ENCODE measurements at regions not wholly inside any gene's neighbourhood (a gene's known extent, or its start where the extent isn't known, plus 50 kb on each side); places are given as distances from the start of the nearest gene placed in this dataset.

DNA sequence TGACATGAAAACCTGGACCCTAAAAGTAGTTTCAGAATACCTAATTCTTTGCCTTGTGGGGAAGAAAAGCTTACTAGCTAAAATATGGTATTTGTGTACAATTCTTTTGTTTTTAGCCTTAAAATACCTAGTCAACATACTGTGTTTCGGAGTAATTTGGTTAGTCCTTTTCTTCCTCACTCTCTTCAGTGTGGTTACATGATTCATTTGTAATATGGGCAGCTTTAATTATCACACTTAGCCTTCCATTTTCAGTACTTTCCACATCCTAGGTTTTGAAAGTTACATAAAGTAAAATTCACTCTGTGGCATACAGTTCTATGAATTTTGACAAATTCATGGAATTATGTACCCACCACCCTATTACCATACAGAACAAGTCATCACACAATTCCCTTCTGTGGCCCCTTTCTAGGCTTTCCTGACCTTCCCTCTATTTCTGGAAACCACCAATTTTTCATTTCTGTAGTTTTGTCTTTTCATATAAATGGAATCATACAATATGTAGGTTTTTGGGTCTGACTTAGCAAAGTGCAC is 96.2 kb downstream of the EMX2 start:
- DNase-seq, result no peak

DNA sequence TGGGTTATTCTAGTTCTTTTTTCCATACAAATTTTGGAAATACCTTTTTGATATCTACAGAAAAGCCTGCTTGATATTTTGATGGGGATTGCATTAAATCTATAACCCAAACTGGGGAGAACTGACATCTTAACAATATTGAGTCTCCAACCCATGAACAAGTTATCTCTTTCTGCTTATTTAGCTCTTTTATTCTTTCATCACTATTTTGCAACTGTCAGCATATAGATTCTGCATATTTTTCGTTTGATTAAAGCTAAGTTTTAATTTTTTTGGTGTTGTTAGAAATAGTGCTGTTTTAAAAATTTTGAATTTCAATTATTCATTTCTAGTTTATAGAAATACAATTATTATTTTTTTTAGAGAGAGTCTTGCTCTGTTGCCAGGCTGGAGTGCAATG is 97.9 kb downstream of the EMX2 start:
- DNase-seq, result no peak

DNA sequence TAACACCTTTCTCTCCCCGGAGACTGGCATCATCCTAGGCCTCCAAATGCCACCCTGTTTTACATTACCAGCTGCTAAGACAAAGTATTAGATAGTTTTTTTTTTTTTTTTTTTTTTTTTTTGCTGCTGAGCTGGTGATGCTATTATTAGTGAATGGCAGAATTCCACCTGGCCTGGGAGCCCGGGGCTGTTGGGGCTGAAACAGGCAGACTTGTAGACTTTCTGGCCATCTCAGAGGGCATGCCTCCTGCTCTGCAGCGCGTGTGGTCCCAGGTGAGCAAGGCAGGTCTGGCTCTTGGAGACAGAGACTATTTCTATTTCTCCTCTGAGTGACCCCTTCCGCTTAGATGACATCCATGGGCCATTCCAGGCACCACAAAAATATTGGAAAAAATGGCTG is 104.2 kb downstream of the EMX2 start:
- DNase-seq, result no peak

DNA sequence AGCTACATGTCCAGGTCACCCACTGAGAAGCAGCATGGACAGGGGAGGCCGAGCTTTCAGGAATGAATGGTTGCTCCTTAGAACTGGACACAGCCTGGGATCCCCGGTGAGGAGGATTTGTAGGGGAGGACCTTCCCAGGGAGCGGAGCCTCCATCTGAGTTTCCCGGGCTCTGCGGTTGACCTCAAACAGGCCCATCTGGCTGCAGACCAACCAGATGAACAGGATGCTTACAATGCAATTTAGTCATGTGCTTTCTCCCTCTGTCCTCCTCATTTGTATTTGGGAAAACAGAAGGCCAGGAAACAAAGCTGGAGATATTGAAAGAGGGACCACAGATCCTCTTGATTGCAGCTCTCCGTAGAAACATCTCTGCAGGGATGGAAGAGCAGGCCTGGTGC is 104.8 kb downstream of the EMX2 start:
- no peak for DNase-seq

DNA sequence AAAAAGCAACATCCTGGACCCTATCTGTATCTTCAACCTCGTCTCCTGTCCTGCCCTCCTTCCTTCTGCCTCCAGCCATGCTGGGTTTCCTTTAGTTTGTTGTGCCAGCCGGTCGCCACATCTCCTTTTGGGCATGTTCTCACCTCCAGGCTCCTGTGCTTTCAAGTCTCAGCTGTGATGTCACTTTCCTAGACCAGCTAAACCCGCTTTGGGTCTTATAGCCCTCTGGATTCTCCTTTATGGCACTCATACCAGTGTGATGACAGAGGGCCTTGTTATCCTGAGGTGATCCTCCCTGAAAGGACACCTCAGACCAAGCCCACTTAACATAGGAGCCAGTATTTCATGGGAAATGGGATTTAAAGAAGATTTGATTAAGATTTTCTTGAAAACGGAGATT is 108.6 kb downstream of the EMX2 start:
- DNase-seq, result no peak

DNA sequence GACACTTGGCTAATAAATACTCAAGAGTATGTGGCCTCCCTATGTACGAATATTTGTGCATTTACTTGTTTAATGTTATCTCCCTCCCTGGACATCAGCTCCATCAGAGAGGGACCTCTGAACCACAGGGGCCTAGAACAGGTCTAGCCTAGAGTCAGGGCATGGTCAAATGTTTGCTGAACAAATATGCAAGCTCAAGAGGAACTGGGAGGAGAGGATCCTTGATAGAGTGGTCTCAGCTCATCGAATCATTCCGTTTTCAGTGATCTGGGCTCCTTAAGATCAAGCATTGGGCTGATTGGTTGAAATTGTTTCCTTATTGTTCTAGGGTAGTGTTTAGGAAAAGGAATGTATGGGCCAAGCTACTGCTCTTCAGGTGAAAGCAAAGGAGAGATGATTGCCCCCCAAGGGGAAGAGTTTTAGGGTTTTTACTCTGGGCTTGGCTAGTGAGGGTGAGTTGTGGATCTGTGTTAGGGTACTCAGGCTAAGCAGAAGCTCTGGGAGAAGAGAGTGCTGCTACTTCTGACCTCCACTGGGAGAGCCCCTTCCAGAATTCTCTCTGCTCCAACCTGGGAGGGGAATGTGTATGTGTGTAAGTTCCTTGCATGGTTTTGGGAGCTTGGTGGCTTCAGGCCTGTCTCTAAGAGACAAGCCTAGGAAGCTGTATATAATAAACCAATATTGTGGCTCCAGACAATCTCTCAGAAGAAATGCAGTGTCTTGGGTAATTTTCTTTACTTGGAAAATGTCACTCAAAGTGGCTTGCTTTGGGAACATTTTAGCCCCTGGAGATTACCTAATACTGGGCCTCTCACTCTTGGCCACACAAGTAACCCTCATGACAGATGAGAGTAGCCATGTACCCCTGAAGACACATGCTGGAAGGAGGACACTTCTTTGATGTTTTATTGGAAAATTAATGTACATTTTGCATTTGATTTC is 110.0 kb downstream of the EMX2 start:
- no peak for DNase-seq

DNA sequence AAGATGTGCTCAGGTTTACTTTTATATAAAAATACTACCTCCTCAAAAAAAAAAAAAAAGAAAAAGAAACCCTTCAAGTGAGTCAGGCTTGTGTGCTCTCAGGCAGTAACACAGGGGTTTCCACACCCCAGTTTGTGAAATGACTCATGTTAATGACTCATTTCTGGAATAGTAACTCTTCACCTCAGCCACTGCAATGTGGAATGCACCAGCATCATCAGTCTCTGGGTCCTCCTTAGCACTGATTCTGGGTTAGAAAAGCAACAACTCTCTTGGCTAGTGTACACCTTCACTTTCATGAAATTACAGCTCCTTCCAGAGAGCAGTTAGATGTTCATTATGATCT is 110.6 kb downstream of the EMX2 start:
- no peak for DNase-seq

DNA sequence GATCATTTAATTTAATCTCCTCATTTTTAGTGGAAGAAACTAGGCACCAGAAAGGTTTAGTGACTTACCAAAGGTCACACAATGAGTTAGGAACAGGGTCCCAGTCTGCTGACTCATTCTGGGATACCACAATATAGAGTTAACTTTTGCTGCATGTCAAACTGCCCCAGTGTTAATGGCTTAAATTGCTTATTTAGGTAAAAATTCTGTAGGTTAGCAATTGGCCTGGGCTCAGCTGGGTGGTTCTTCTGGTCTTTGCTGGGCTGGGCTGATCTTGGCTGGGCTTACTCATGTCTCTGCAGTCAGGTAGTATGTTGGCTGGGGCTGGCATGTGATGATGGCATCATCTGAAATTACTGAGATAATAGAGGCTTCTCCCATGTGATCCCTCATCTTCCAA is 111.6 kb downstream of the EMX2 start:
- DNase-seq, result no peak

DNA sequence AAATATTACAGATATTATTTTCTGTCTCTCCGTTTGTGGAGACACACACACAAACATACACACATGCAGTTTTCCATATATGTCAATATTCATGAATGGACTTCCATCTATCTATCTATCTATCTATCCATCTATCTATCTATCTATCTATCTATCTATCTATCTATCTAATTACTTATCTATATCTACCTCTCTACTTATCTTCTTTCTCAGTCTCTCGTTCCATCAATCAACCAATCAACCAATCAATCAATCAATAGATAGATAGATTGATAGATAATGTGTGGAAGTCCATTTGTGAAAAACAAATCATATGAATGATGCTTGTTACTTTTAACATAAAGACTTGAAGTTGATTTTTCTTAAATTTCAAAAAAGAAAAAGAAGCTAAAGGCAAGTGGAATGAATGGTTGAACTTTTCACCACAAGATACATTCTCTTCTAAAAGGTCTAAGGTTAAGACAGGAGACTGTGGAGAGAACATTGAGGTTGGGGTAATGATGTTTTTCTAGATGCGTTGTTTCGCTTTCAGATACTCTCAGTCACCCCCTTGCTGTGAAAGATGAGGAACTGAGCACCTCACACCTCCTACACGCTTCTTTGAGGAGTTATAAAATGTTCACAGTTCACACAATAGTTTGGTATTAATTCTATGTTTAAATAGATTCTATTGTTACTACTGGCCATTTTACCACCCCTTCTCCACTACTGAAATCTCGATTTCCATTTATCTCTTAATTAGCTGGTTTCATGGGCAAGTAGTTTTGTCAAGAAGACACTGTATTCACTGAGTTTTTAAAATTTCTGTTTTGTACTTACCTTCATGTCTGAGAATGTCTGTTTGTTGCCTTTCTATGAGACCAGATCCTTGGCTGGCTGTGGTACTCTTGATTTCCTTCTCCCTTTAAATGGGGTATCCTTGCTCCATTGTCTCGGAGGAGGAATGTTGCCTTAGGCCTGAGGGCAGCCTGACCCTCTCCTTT is 114.1 kb downstream of the EMX2 start:
- no peak for DNase-seq

DNA sequence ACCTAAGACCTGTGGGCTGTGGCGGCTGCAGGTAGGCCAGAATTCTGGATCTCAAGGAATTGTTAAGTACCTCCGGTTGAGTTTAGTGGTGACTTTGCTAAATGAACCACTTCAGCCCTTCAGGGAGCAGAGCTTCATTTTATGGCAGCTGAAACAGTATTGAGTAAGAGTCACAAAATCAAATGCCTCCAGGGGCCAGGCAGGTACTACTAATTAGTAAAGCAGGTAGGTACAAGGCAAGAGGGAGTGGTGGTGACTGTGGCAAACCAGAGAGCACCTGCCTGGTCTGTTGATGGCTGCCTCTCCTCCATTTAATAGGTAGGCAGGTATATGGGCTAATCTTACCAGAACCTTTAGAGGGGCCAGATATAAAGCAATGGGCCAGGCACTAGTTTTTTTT is 118.8 kb downstream of the EMX2 start:
- no peak for DNase-seq

DNA sequence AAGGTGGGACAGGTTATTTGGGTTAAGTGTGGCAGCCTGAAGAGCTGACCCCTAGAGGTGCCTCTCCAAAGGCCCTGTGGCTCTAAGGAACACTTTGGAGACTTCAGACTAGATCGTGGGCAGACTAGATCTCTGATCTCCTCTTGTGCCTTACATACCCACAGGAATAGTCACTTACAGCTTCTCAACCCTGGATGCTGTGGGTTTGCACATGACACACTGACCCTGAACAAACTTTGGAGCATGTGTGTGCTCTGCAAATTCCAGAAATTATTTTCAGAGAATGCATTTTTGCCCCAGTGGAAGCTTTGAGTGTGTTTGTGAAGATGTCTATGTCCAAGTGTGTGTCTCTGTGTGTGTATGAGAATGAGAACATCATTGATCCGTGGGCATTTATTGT is 119.6 kb downstream of the EMX2 start:
- no peak for DNase-seq

DNA sequence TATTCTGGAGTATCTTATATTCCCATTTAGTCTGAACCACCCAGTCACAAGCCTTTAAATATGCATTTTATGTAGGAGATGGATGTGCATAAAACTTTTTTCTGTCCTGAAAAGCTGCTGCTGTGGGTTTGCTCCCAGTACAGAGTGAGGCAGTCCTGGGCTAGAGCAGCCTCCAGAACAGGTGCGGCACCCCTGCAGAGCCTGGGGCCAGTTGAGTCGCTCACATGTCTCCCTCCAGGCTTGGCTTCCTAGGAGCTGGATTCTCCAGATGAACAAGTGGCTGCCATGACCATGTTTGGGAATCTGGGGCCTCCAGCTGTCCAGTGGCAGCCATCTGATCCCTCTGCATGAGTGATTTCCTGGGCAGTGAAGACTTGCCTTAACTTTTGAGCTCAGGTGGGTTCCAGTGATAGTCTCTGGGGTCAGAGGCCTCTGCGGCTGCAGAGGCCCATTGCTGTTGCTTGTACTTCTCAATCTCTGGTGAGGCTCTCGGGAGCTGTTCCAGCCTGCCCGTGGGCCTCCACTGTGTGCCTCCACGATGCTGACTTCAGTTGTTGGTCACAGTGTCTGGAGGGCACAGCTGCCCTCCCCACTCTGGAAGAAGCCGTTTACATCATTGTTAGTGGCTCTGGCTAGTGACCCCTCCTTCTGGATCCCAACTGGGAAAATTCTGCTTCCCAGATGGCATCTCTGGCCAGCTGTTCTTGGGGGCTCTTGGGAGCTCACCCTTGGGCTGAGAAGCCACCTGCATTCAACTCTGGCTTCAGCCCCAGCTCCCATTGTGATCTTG is 120.4 kb downstream of the EMX2 start:
- DNase-seq, result no peak

DNA sequence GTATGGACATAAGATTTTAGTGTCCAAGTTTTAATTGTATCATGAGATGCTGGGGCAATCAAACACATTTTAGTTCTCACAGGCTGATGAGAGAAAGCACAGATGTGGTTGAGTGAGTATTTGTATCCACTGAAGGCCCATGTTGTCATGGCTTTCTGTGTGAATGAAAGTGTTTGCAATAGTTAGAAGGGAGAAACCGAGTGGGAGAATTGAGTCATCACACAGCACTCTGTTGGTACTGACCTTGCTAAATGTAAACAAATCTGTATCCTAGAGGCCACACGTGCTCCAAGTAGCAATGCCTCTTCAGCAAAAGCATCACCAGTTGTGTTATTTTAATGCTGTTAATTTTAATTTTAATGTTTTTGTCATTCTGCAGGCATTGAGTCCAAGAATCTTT is 121.2 kb downstream of the EMX2 start:
- DNase-seq, result no peak

DNA sequence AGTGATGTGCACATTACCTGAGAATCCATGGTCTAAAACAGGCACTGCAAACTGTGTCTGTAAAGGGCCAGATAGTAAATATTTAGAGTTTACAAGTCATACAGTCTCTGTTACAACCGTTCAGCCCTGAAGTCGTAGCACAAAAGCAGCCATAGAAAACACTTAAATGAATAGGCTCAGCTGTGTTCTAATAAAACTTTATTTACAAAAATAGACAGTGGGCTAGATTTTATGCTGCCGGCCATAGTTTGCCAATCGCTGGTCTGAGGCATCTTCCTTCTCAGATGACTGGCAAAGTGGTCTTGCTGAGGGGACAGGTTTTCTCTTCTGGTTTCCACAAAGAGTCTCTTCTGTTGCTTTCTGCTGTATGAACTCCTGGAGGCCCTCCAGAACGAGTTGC is 121.7 kb downstream of the EMX2 start:
- no peak for DNase-seq

DNA sequence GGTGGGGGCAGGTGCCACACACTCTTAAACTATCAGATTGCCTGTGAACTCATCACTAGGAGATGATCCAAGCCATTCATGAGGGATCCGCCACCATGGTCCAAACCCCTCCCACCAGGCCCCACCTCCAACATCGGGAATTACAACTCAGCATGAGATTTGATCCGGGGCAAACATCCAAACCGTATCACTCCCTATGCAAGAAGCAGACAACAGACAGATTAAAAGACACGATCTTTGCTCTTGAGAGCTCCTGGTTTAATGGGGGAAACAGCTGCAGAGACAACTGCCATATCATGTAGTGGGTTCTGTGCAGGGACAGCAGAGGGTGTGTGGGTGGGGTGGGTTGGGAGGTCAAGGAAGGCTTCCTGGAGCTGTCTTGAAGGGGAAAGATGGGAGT is 123.6 kb downstream of the EMX2 start:
- peak; percentile 56 for DNase-seq

DNA sequence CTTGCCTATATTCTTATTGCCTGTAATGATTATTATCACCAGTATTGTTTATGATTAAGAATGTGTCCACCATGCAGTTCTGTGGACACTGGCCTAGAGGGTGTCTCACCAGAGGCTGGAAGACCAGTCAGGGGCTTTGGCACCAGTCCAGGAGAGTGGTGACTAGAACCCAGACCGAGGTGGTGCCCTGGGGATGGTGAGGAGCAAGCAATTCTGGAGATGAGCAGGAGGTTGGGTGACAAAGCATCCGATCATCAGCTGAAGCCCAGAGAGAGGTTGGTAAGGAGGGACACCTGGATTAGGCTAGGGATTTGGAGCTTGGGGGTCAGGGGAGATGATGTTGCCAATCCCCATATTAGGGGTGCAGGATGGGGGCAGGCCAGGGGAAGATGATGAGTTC is 124.4 kb downstream of the EMX2 start:
- DNase-seq, result no peak

DNA sequence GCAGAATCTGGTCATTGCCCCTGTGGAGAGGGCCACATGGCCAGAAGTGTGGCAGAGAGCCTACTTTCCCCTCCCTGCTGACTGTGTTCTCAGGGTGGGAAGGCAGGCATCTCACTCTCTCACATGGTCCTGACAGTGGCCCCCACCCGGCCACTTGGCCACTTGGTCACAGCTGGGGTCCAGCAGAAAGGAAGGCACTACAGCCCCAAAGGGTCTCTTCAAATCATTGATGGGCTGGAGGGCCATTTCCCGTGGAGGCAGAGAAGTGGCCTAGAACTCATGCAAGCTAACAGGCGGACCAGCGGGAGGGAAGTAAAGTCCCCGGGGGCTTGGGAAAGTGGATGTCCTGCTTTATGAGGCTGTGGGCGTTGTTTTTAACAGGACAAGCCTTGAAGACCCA is 125.3 kb downstream of the EMX2 start:
- DNase-seq, result no peak

DNA sequence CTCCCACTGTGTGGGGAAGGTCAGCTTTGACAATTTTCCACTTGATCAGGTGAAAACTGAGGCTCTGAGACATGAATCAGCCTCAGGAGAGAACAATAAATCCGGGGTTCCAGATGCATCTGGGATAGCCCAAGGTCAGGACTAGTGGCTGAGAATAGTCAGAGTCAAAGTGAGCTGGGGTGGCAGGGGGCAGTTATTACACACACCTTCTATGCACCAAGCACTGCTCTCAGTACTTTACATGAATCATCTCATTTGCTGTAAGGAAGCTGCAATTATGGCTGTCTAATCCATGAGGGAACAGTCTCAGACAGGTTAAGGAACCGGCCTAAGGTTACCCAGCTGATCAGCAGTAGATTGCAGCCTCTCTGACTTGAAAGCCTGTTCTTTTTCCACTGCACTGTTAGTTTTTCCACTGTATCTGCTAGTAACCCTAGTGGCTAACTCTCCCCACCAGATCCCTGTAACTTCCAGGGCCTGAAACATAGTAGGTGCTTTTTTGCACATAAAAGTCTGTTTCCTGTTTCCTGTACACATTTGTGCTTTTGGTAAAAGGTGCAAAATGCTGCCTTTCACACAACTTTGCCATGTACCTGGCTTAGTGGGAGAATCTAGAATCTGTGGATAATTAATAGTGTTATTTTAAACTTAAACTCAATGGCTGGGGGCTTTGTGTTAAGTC is 125.9 kb downstream of the EMX2 start:
- DNase-seq, result no peak

DNA sequence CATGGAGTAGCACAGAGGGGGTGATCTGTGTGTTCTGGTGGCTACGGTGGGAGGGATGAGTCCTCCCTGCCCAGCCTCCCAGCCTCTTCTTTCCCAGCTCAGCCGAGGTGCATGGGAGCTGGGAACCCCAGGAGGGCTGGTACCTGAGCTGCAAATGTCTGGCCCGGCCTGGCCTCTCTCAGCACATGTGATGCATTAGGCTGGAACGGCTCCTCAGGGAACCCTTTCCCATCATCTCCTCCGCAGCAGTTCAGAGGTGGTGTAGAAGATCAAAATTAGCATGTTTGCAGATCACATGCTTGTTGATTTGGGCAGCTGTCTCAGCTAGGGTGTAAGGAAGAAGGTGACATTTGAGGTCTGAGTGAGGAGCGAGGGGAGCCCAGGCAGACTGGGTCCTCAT is 126.6 kb downstream of the EMX2 start:
- DNase-seq, result no peak

DNA sequence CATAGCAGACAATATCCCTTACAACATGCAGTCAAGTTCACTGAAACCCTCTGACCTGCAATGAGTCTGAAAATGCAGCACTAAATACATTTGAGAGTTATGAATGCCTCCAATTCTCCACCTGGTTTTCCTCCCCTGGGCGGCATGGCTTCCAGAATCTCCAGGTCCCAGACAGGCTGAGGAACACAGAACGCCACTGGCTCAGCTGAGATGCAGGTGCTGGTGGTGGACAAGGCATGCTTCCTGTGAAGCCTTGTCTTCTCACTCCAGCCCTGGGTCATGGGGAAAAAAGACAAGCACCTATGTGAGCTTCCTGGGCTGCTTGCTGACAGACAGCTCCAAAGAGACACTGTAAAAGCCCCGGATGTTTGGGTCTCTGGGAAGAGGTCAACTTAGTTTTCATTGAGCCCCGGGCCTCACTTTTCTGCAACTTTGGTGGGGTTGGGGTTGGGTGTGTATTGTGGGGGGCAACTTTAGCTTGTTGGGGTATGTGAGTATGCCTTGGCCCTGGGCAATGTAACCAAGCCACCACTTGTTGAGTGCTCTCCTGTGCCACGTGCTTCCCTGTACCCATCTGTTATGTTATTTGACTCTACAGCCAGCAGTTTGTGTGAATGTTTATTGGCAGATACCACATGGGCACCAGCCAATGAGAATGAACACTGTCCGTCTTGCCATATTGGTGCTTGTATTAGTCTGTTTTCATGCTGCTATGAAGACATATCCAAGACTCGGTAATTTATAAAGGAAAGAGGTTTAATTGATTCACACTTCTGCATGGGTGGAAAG is 127.8 kb downstream of the EMX2 start:
- no peak for DNase-seq

DNA sequence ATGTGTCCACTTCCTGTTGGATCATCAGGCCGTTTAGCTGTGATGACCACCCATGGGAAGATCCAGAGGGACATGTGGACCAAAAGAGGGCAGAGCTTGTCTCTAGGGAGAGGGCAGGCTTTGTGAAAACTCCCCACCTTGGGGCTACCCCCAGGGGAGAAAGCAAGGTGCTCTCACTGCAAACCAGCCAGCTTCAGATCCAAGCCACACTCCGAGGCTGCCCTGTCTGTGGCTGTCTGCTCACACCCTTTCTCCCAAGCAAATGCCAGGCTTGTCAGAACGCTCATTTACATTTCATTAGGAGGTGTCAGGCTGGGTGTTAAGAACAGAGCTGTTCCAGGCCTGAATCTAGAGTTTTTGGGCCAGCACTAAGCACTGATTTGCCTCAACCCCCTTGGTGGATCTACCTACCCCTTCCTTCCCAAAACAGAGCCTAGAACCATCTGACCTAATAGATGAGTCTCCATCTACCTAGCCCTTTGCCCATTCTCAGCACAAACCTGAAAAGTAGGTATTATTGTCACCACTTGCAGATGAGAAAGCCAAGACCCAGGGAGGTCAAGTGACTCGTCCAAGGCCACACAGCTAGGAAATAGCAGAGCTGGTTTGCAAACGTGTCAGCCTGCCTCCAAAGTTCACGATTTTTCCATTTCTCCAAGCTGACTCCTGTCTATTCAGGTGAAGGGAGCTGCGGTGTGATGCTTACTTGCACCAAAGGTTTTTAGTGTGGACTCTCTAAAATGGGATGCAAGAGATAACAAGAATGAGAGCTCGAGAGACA is 130.9 kb downstream of the EMX2 start:
- DNase-seq, result no peak

All from right hindlimb (tissue), 1 donor.